Vagina (tissue), 2 donors: ENCODE measurements at regions not wholly inside any gene's neighbourhood (a gene's known extent, or its start where the extent isn't known, plus 50 kb on each side); places are given as distances from the start of the nearest gene placed in this dataset.
"Not testable (repeated sequence)": the region's sequence is repeated elsewhere in the genome, so short reads cannot be mapped to it uniquely, and the experiment has no call there.

Experiments used
- DNase-seq, 2 donors: peaks; one replicate each; pipeline ENCODE4 v3.0.0-alpha.2; 2017; ENCODE audit errors: extremely low spot score in 2 of 2
- H3K27ac ChIP-seq: fragments of 200-600 bp; sonication (generic); one replicate; pipeline ENCODE4 v1.5.1; 2019
- H3K27me3 ChIP-seq: fragments of 200-600 bp; sonication (generic); one replicate; pipeline ENCODE4 v1.5.1; 2019
- H3K36me3 ChIP-seq, 2 donors: fragments of 200-600 bp; sonication (generic); one replicate each; pipeline ENCODE4 v1.5.1; 2017 to 2019
- H3K4me1 ChIP-seq: fragments of 200-600 bp; sonication (generic); one replicate; pipeline ENCODE4 v1.5.1; 2019
- H3K4me3 ChIP-seq, 2 donors: fragments of 200-600 bp; sonication (generic); 1 replicate in 1 of 2; 2 replicates in 1 of 2; pipeline ENCODE4 v1.5.1; 2016 to 2019
- H3K9me3 ChIP-seq: fragments of 200-600 bp; sonication (generic); one replicate; pipeline ENCODE4 v1.5.1; 2019
- CTCF ChIP-seq, 3 experiments: fragments of 450-650 bp in 2 of 3; fragments of 200-600 bp in 1 of 3; sonication (generic) in 1 of 3; IDR thresholded peaks; one replicate each; pipeline ENCODE4 v1.5.1; 2017 to 2019; ENCODE audit warnings: antibody characterized with exemption in 3 of 3, mild to moderate bottlenecking in 2 of 3, moderate library complexity in 2 of 3
- POLR2A ChIP-seq, 2 donors: fragments of 450-650 bp; IDR thresholded peaks; one replicate each; pipeline ENCODE4 v1.6.1; 2017; ENCODE audit warnings: antibody characterized with exemption in 2 of 2, mild to moderate bottlenecking in 2 of 2, moderate library complexity in 2 of 2
- POLR2AphosphoS5 ChIP-seq, 2 donors: sonication (generic); formaldehyde crosslinking; IDR thresholded peaks; one replicate each; pipeline ENCODE4 v1.9.0; 2017; ENCODE audit warnings: antibody characterized with exemption in 2 of 2, mild to moderate bottlenecking in 2 of 2, low read depth in 1 of 2; ENCODE audit not compliant: insufficient read depth in 1 of 2
- intact Hi-C: fragments of 100-400 bp; cut with DNase I; formaldehyde crosslinking; loops from one replicate; pipeline ENCODE4 v1.15.1; 2023

DNA sequence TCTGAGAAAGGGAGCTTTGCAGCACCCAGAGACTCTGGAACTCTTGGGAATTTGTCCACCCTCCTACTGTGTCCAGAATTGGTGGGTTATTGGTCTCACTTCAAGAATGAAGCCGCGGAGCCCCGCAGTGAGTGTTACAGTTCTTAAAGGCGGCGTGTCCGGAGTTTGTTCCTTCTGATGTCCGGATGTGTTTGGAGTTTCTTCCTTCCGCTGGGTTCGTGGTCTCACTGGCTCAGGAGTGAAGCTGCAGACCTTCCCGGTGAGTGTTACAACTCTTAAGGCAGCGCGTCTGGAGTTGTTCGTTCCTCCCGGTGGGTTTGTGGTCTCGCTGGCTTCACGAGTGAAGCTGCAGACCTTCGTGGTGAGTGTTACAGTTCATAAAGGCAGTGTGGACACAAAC, 824.7 kb downstream of the LRRTM4 start:
- H3K4me3 ChIP-seq, H3K27me3 ChIP-seq, H3K36me3 ChIP-seq, H3K9me3 ChIP-seq, DNase-seq, intact Hi-C loops, H3K27ac ChIP-seq, H3K4me1 ChIP-seq: not testable (repeated sequence)

DNA sequence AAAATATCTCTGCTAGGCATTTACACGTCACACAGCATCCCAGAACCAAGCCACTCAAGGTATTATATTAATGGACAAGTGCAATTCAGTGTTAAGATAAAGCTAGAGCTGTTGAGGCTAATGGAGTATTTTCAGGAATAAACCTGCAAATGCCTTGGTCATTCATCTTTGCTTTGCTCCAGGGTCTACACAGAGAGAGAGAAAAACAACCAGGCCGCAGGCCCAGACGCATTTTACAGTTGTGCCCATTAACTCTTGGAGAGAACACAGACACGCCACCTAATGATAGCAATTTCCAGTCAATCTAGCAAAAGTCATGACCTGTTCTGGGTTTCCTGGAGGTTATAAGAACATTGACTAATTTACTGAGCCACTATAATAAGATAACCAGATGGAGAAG, 829.3 kb downstream of the LRRTM4 start:
- H3K9me3 ChIP-seq: no peaks in the 10 kb centered on the region
- intact Hi-C loops: no loop called here

DNA sequence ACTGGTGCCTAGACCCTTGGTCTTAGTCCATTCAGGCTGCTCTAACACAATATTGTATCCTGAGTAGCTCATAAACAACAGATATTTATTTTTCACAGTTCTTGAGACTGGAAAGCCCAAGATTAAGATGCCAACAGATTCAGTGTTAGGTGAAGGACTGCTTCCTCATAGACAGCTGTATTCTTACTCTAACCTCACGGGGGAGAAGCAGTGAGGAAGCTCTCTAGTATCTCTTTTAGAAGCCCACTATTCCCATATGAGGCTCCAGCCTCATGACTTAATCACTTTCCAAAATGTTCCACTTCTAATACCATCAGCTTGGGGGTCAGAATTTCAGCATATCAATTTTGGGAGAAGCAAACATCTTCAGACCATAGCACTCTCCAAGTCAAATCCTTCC, 833.4 kb downstream of the LRRTM4 start:
- no peaks in the 10 kb centered on the region for H3K36me3 ChIP-seq
- no peaks in the 10 kb centered on the region for H3K4me1 ChIP-seq
- no peaks in the 10 kb centered on the region for H3K9me3 ChIP-seq
- no peak overlapping the region for H3K27ac ChIP-seq
- DNase-seq: no peak
- intact Hi-C loops: no loop called here
- H3K4me3 ChIP-seq: no peak overlapping the region
- no peaks in the 10 kb centered on the region for H3K27me3 ChIP-seq
- TF ChIP-seq CTCF (IDR thresholded peaks at IDR 0.05) (no peak), POLR2AphosphoS5 (IDR thresholded peaks at IDR 0.05; ENCODE audit: insufficient read depth in 1 of 2, low read depth in 1 of 2) (no peak), POLR2A (IDR thresholded peaks at IDR 0.05) (no peak)

More for the DNA sequence above, 829.3 kb downstream of the LRRTM4 start:
- TF ChIP-seq POLR2A (IDR thresholded peaks at IDR 0.05): no peak
- no peak for TF ChIP-seq CTCF (IDR thresholded peaks at IDR 0.05)
- no peak for TF ChIP-seq POLR2AphosphoS5 (IDR thresholded peaks at IDR 0.05; ENCODE audit: insufficient read depth in 1 of 2, low read depth in 1 of 2)
- no peaks in the 10 kb centered on the region for H3K4me1 ChIP-seq
- no peak overlapping the region for H3K27ac ChIP-seq
- H3K27me3 ChIP-seq: no peaks in the 10 kb centered on the region
- no peak overlapping the region for H3K4me3 ChIP-seq
- DNase-seq: no peak
- no peaks in the 10 kb centered on the region for H3K36me3 ChIP-seq

DNA sequence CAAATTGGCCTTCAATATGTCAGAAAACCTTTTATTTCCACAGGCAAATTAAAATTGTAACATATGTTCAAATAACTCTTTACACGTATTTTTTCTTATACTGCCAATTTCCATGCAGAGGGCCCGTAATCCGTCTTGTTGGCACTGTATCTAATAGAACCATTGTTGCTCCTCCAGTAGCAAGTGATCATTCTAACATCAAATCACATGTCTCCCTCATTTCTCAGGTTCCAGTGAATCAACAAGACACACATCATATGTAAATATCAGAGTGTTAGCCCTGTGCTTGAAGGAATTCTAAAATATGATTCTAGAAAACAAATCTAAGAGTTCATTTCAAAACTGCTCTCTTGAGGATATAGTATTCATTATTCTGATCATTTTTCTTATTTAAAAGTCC, 834.3 kb downstream of the LRRTM4 start:
- Histone ChIP-seq H3K4me3 (no peak overlapping the region), H3K9me3 (no peaks in the 10 kb centered on the region), H3K27me3 (no peaks in the 10 kb centered on the region), H3K36me3 (no peaks in the 10 kb centered on the region), H3K4me1 (no peaks in the 10 kb centered on the region), H3K27ac (no peak overlapping the region)
- intact Hi-C loops: no loop called here
- DNase-seq: no peak
- TF ChIP-seq POLR2AphosphoS5 (IDR thresholded peaks at IDR 0.05; ENCODE audit: insufficient read depth in 1 of 2, low read depth in 1 of 2) (no peak), CTCF (IDR thresholded peaks at IDR 0.05) (no peak), POLR2A (IDR thresholded peaks at IDR 0.05) (no peak)

DNA sequence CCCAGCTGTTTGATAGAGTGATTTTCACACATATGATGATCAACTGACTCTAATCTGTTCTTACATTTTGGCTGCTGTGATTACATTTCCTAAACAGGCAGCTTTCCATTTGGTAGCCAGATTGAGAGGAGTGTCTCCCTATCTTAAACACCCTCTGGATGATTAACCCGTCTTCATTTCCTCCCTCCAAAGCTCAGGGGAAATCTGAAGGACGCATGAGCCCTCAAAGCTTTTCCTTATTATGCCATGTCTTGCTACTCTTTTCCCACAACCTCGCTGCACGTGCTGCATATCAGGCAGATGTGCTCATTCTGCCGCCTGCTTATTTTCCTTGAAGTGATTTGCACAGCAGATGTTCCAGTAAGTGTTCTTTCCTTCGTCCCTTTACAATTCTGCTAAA, 837.4 kb downstream of the LRRTM4 start:
- no peak for DNase-seq
- H3K9me3 ChIP-seq: no peaks in the 10 kb centered on the region
- H3K4me1 ChIP-seq: no peaks in the 10 kb centered on the region
- no peaks in the 10 kb centered on the region for H3K27me3 ChIP-seq
- no peak overlapping the region for H3K4me3 ChIP-seq
- intact Hi-C loops: no loop called here
- H3K36me3 ChIP-seq: no peaks in the 10 kb centered on the region
- TF ChIP-seq CTCF (IDR thresholded peaks at IDR 0.05) (no peak), POLR2A (IDR thresholded peaks at IDR 0.05) (no peak), POLR2AphosphoS5 (IDR thresholded peaks at IDR 0.05; ENCODE audit: insufficient read depth in 1 of 2, low read depth in 1 of 2) (no peak)
- H3K27ac ChIP-seq: no peak overlapping the region

- H3K36me3 ChIP-seq: no peaks in the 10 kb centered on the region
- intact Hi-C loops: no loop called here
- no peaks in the 10 kb centered on the region for H3K9me3 ChIP-seq
- no peaks in the 10 kb centered on the region for H3K4me1 ChIP-seq
- no peak overlapping the region for H3K4me3 ChIP-seq
- H3K27ac ChIP-seq: no peak overlapping the region
- no peaks in the 10 kb centered on the region for H3K27me3 ChIP-seq
- DNase-seq: no peak
- TF ChIP-seq POLR2AphosphoS5 (IDR thresholded peaks at IDR 0.05; ENCODE audit: insufficient read depth in 1 of 2, low read depth in 1 of 2) (no peak), CTCF (IDR thresholded peaks at IDR 0.05) (no peak), POLR2A (IDR thresholded peaks at IDR 0.05) (no peak)
Measured at GRCh38 chr2:76679025-76679396, 843.2 kb downstream of the LRRTM4 start.
